Kasumi-1 (cell line): ENCODE measurements at regions not wholly inside any gene's neighbourhood (a gene's known extent, or its start where the extent isn't known, plus 50 kb on each side); places are given as distances from the start of the nearest gene placed in this dataset.
A peak's percentile ranks its signal among the peaks of the same experiment; 100 is the strongest.

Source experiments
- DNase-seq, 2 experiments: peaks; one replicate each; lab custom pipeline; 2025; lab: John Stamatoyannopoulos, UW

- DNase-seq = no peak
These were observed 123.1 kb downstream of the ZNF664 start for GRCh38 chr12:124096109-124096508.

- DNase-seq = no peak
These were observed 123.9 kb downstream of the ZNF664 start for GRCh38 chr12:124096869-124097434.

- no peak for DNase-seq
These were observed 124.7 kb downstream of the ZNF664 start for GRCh38 chr12:124097701-124098100.

- no peak for DNase-seq
These were observed 125.2 kb downstream of the ZNF664 start for GRCh38 chr12:124098101-124098757.

GRCh38 chr12:124098887-124099286, 125.9 kb downstream of the ZNF664 start:
- DNase-seq = no peak

GRCh38 chr12:124099661-124100060, 126.6 kb downstream of the ZNF664 start:
- no peak for DNase-seq

- DNase-seq = no peak
These were observed 127.7 kb downstream of the ZNF664 start for GRCh38 chr12:124100572-124101178.

- DNase-seq = no peak
These were observed 132.5 kb downstream of the ZNF664 start for GRCh38 chr12:124105546-124105945.

- no peak for DNase-seq
These were observed 134.3 kb downstream of the ZNF664 start for GRCh38 chr12:124107351-124107750.

- peak in 1 of 2 experiments; percentile 2 for DNase-seq
These were observed 136.7 kb downstream of the ZNF664 start for GRCh38 chr12:124109760-124110159.

- no peak for DNase-seq
These were observed 137.4 kb downstream of the ZNF664 start for GRCh38 chr12:124110372-124110883.

GRCh38 chr12:124111006-124111405, 138.0 kb downstream of the ZNF664 start:
- no peak for DNase-seq

- no peak for DNase-seq
These were observed 141.3 kb downstream of the ZNF664 start for GRCh38 chr12:124114316-124114715.

- DNase-seq = no peak
These were observed 142.5 kb downstream of the ZNF664 start for GRCh38 chr12:124115496-124115895.

GRCh38 chr12:124115976-124116690, 143.1 kb downstream of the ZNF664 start:
- no peak for DNase-seq

GRCh38 chr12:124120739-124121138, 147.7 kb downstream of the ZNF664 start:
- no peak for DNase-seq

- DNase-seq = no peak
These were observed 149.7 kb downstream of the ZNF664 start for GRCh38 chr12:124122722-124123121.

- no peak for DNase-seq
These were observed 150.4 kb downstream of the ZNF664 start for GRCh38 chr12:124123296-124124000.

GRCh38 chr12:124125203-124125871, 152.3 kb downstream of the ZNF664 start:
- no peak for DNase-seq

GRCh38 chr12:124126950-124127655, 154.1 kb downstream of the ZNF664 start:
- DNase-seq = no peak

GRCh38 chr12:124129132-124129531, 156.1 kb downstream of the ZNF664 start:
- DNase-seq = no peak
